Stimulated activated CD4-positive, alpha-beta T cell treated with anti-CD3 and anti-CD28 coated beads, Interleukin-2, amount 100 ng/mL, for 48 hours (primary cell): ENCODE measurements at regions not wholly inside any gene's neighbourhood (a gene's known extent, or its start where the extent isn't known, plus 50 kb on each side); places are given as distances from the start of the nearest gene placed in this dataset.
A peak's percentile ranks its signal among the peaks of the same experiment; 100 is the strongest.

Experiments
- DNase-seq, 2 donors: peaks; one replicate each; pipeline ENCODE4 v3.0.0-alpha.2; 2020

DNA sequence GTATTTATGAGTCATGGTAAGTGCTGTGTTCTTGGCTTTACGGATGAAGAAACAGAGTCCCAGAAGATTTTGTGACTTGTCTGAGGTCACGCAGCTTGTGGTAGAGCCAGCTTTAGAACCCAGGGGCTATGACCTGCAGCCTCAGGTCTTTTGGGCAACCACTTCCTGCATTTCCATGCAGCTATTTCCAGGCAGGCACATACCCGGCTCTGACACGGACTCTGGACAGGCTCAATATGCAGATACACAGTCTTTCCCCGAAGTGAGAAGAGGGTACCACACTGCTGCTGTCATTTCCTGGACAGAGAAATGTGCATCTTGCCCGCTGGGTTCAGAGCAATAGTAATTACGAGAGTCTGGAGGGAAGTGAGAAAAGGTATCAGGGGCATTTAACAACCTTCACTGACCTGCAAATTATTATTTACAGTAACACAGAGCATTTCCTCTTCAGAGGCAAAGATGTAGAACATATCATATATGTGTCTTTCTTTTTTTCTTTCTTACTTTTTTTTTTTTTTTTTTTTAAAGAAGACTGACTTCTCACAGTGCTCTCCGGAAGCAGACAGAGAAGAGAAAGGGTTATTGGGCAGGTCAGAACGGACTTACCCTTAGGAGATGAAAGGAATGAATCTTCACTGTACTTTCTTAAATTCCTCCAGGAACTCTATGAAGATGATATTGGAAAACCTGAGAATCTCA, 185.1 kb downstream of the CLIC5 start:
- peak; percentile 43 to 47 for DNase-seq

DNA sequence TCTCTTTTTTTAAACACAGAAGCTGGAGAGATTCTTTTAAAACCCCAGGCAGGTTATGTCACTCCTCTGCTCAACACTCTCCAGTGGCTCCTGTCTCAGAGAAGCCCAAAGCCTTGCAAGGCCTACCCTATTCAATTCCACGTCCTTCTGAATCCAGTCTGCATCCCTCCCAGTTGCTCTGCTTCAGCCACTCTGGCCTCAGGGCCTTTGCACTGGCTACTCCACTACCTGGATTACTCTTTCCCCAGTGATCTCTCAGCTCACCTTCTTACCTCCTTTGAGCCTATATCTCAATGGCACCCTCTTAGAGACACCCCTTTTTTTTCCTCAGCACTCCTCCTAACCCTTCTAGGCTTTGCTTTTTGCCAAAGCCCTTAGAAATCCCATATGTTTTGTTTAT, 185.8 kb downstream of the CLIC5 start:
- no peak for DNase-seq

DNA sequence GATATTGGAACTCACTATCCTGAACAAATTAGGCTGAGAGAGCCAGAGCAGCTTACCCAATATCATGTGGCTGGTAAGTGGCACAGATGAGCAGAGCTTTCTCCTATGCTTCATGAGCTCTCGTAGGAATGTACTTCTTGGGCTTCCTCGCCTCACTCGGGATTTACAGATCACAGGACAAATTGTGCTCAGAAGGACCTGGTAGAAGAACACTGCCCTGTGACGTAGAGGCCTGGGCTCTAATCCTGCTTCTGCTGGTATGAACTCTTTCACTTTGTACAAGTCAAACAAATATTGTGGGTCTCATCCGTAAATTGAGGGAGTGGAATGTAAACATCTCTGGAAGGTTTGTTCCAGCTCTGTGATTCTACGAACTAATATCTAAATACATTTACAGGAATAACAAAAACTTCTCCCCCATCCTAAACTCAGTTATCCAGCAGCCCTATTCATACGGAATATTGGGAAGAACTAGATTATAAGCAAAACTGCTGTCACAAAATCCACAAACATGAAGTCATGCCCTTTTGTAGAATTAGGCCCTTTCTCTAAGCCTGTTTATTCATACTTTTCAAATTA, 187.6 kb downstream of the CLIC5 start:
- DNase-seq: no peak

DNA sequence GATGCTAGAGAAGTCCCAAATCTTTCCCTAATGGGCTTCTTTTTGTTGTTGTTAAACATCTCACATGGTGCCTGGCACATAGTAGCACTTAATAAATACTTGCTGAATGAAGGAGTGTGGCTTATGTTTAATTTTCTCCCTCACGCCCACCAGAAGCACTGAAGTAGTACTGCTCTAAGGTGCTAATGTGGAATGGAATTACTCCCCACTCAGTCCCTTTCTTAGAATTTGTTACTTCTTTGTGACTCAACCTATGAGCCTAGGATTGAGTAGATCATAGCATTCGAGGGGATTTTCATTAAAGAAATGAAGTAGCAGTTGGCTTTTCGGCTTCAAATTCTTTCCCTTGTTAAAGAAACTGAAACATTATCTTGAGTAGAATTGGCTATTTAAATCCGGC, 192.8 kb downstream of the CLIC5 start:
- no peak for DNase-seq

DNA sequence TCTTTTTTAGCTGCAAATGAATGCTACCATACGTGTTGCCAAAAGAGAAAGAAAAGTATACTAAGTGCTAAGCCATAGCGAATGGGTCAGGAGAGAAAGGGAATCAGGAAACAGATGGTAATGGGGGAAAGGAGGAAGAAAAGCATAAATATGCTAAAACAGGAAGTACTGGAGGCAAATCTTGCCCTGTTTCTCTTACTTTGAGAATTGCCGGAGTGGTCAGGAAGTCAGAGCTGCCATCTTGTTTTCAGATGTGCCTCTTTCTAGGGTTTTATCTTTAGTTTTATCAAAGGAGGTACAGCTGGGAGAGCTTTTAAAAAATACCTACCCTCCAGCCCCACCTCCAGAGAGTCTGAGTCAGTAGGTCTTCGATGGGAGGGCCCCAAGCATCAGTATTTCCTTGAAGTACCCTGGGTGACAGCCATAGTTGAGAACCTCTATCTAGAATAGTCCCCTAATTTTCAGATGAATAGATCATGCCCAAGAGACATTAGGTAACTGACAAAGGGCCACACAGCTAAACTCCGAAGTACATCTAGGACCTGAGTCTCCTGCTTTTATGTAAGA, 193.3 kb downstream of the CLIC5 start:
- DNase-seq: no peak

DNA sequence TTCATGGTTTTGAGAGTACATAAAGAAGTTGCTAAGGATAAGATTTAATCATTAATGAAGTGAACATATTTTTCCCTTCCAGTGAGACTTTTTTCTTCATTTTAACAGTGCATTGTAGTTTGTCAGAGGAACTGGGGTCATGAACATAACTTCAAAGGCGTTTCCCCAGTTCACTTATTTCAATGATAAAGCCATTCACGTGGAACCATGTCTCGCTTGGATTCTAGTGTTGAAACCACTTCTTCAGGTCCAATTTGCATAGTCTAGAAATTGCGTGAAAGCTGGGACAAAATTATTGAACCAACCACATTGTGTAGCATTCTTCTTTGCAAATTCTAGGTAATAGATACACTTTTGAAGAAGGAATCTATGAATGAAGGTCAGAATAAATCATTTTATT, 197.0 kb downstream of the CLIC5 start:
- no peak for DNase-seq

DNA sequence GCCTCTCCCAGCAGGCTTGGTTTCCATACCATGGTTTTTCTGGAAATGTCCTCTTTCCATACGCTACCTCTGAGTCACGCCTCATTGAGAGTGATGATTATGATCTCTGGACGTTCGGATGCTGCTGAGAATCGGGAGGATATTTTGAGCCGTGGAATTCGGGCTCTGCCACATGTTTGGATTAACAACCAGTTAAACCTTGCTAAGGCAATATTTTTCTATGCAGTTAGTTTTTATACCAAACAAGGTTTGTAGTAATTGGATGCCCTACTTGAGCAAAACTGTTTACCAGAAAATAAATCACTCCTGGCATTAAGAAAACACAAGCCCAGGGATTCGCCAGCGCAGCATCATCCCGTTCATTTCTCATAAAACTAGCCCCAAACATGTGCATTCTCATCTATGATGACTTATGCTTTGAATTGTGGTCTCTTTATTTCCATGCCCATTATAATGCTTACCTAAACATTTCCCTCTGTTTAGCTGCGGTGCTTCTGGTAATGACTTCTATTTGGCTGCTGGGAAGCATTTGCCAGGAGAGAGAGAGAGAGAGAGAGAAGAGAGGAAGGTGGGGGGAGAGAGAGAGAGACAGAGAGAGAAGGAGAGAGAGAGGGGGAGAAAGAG, 198.9 kb downstream of the CLIC5 start:
- no peak for DNase-seq

DNA sequence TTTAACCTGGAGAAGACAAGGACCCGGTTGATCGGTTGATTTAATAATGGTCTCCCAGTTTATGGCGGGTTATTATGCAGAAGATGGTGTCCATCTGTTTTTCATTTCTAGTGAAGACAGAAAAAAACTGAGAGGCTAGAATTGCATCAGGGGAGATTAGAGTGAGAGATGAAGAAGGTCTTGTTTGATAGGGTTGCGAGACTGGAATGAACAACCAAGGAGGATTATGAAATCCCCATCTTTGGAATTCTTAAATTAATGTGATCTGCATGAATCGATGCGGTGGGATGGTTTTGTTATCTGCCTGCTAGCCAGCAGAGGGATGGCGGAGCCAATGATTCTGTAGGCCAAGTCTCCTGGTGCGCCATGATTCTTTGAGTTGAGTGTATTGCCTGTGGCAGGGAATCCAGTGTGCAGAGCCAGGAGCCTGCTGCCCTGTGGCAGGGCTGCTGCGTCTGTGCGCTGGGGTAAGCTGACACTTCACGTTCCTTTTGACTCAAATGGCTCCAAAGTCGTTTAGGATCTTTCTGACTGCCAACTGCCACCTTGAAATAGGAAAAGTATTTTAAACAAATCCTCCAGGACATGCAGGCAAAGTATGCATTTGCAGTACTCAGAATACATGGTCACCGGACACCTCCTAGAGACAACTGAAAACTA, 200.1 kb downstream of the CLIC5 start:
- no peak for DNase-seq

DNA sequence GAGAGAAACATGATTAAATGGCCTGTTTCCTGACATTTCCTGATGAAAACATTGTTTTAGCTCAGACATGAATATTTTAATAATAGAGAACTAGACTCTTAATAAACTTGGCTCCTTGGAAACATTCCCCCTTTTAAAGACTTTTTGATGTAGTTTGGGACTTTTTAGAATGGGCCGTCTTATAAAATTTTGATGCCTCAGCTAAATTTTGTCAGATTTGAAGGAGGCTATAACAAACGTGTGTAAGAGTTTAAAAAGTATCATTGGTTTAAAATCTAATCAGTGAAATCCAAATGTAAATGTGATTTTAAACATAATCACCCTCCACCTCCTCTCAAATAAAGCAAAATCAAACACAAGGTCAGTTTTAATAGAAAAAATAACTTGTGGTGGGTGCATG, 200.9 kb downstream of the CLIC5 start:
- DNase-seq: no peak

DNA sequence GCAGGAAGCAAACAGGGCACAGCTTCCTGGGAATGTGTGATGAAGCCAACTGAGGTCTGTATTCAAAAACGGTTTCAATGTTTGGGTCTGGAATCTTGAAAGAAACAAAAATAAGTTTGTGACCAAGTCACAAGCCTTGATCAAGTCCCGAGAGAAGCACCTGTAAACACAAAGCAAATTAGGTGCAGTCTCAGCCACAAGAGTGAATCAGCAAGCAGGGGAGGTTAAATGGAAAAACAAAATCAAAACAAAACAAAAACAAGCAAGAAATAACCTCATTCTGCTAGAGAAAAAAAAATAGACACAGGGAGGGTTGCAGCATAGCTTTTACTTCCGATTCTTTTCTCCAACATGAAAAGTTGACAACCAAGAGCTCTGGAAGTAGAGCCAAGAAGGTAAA, 201.7 kb downstream of the CLIC5 start:
- DNase-seq: no peak

DNA sequence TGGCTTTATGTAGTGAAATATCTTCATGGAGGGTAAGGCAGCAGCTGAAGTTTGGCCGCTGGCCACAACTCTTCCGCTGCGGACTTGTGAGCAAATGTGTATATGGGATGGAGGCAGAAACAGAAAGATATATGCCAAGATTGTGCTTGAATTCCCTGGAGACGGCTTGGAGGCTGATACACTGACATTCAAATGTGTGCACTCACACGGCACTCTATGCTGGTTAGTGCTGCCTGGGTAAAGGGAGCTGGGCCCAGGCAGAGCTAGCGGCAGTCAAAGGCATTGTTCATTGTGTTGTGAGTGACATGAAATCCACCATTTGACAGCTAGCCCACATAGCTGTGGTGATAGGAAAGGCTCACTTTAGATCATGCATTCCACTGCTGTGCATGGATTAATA, 202.7 kb downstream of the CLIC5 start:
- no peak for DNase-seq

DNA sequence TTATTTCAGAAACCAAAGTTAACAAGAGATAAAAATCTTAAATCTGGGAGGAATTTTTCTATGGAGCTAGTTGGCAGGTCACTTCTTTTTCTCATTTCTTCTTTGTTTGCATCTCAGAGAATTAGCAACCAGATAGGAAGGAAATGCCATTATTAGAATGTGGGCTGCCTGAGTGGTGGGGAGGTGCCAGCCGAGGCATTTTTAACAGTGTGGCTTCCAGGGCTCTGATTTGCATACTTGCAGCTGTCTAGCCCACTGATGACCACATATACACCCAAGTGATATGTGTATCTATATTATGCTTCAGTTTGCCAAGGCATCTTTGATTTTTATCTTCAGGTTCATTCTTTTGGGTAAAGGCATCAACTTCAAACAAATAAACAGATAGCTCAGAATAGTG, 206.7 kb downstream of the CLIC5 start:
- DNase-seq: no peak

DNA sequence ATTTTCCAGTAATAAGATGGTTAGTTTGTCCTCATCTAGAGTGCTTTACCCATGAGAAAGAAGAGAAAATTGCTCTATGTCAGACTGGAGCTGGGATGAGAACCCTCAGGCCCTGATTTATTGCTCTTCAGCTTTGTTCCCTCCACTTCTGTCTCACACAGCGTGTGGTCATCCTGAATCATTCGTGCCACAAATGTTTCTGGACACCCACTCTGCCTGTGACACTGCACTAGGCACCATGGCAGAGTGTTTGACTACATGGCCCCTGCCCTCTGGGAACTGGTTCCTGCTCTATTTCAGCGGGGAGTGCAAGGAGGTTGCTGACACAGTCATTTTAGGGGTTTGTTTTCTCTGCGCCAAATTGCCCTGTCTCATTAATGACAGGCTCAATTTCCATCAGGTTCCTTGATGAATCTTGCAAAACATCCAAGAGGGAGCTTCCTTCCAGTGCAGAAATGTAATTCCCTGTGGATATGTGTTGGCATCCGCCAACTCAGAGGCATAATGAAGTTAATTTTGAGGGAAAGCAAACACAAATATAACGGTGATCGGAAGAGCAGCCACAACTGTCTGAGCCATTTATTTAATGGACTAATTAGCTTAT, 207.5 kb downstream of the CLIC5 start:
- DNase-seq: no peak

DNA sequence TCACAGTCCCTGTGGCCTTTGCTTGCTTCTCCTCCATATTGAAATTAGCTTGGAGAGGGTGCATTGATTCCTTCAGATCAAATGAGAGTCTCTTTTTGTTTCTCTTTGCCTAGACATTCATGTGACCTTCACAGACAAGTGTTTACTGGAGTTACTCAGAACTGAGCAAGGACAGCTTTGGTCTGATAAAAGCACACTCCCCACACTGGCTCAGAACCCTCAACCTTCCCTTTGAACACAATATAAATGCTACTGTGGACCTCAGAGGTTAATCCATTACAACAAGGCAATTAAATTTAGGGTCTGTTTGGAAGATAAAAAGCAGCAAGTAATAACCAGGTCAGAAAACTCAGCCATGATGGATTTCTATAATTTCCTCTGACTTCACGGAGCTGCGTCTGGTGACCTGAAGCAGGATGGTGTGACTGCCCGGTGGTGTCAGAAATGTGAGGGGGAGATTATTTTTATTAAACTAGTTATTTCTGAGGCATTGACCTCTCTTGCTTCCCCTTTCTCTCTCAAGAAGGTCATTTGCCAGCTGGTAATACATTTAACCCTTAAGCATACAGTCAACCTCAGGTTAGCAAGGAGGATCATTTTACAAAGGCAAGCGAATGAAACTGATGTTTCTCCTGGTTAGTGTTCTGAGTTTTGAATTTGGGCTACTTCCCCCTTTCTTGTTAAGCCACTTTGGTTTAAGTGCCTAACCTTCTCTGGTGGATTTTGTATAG, 208.2 kb downstream of the CLIC5 start:
- DNase-seq: no peak

DNA sequence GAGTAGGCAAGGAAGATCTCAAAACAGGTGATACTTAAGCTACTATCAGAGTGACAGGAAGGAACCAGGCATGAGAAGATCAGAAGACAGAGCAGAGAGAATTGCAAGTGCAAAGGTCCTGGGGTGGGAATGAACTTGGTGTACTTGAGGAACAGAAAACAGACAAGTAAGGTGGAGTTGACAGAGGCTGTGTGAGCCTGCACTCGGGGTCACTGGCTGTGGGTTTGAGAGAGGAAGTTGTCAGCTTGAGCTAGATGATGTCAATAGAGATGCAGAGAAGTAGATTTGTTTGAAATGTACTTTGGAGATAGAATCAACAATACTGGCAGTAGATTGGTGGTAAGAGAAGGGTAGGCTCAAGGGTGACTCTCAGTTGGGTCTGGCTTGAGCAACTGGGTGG, 209.5 kb downstream of the CLIC5 start:
- DNase-seq: no peak

DNA sequence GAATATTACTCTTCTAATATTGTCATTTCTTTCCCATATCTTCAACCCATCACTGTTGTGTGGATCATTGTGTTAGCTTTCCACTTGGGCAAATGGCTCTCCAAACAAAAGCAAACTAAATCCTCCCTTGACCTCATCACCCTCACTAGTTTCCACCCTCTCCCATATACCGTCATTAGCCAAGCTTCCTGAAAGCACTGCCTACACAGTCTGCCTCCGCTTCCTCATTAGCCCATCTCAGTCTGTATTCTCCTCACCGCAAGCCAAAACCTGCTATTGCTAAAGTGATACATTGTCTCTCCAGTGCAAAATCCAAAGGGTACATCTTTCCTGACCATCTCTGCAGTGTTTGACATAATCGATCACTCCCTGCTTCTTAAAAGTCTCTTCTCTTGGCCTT, 212.6 kb downstream of the CLIC5 start:
- no peak for DNase-seq

DNA sequence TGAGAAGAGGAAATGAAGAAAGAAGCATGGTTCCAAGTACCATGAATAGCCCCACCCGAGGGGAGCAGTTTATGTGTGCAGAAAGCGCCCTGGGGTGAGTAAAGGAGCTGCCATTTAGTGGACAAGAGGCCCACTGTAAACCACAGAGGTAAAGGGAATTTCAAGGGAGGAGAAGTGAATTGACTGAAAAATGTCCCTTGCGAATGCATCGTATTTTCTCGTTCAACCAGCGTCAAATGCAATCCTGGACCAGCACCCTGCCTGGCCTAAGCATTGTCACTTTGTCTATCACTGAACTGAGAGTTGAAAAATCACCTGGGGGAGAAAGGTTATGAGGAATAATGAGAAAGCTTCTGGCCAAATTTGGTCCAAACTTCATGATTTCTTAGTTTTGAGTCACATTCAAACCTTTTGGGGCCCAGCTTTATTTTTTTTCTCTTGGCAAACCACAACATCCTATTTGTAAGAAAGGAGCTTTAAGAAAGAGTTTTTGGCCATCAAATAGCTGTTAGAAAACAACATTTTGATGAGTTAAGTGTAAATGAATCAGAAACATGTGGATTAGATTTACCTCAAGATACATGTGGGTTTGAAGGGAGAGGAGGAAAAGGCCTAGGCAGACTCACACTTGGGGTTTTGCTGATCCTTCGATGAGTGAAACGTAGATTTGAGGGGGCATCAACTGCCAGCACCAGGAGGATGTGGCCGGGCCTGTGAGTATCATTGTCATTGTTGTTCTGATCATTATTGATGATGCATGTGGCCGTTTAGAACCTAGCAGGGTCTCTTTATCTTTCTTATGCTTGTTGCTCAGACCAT, 214.0 kb downstream of the CLIC5 start:
- DNase-seq: peak; percentile 37 to 44

DNA sequence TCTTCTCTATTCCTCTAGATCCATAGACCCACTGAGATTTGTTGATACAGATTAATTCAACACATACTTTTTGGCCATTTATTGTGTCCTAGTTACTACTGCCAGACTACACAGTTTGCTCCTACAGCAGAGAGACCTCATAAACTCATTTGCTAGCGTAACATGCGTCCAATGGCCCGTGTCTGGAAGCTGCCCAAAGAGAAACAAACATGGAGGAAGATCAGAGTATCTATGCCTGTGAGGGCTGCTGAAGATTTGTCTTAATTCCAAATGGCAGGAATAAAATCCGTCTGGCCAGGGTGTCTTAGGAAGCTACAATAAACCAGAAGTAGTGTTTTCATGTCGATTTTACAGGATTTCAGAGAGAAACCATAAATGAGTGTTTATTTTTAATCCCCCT, 214.7 kb downstream of the CLIC5 start:
- no peak for DNase-seq

DNA sequence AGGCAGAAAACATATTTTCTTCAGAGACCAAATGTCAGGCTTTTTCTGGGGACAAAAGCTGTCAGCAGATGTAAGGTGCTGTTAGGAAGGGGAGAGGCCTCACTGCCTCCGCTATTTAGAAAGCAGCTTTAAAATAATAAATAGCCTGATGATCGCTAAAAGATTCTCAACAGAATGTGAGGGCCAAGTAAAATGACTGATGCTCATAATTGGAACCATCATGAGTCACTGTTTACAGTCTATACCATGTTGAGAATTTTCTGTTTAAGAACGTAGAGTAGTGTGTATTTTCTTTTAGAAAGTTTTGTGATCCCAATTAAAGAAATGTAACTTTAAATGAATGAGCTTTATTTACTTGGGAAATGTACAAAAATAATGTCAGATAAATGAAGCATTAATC, 220.0 kb downstream of the CLIC5 start:
- DNase-seq: no peak

DNA sequence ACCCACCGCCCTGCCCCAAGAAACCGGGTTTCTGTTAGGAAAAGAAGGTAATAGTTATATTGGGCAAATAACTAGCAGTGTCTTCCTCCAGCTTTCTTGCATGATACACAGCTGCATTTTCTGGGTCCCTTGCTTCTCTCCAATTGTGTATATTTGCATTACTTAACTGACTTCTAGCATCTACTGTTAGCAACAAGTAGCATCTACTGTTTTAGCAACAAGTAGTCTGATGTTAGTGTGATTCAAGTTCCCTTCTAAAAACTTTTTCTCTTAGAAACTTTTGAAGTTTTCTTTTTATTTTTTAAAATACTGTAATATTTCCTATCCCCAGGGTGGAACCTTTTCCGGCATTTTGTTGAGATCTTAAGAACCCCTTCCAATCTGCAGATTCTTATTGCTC, 221.2 kb downstream of the CLIC5 start:
- no peak for DNase-seq
